ENCODE measurements at regions not wholly inside any gene's neighbourhood (a gene's known extent, or its start where the extent isn't known, plus 50 kb on each side); places are given as distances from the start of the nearest gene placed in this dataset.
"Not testable (repeated sequence)": the region's sequence is repeated elsewhere in the genome, so short reads cannot be mapped to it uniquely, and the experiment has no call there.

DNA sequence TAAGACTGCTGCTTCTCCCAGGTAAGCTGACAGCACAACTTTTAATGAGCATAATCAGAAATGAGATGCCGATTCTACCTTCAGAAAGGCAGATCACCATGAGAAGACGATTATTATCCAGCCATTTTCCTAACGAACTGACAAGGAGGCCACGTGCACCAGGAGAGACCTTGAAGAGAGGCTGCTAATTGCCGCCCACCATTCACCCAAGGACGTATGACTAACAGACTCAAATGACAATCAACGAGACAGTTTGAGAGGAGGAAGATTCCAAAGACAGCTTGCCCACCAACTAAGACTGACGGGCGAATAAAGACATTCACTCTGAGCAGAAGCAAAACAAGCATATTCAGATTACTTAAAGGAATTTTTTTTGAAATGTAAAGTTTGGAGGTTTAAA, 301.9 kb upstream of the TAC1 start:
- no peak for TF ChIP-seq CTCF (IDR thresholded peaks at IDR 0.05; ENCODE audit: insufficient read depth, low read depth, low read length, missing control alignments)
- no peak overlapping the region for H3K4me3 ChIP-seq (ENCODE audit: low read length)
- DNase-seq (ENCODE audit: low read depth): no peak

DNA sequence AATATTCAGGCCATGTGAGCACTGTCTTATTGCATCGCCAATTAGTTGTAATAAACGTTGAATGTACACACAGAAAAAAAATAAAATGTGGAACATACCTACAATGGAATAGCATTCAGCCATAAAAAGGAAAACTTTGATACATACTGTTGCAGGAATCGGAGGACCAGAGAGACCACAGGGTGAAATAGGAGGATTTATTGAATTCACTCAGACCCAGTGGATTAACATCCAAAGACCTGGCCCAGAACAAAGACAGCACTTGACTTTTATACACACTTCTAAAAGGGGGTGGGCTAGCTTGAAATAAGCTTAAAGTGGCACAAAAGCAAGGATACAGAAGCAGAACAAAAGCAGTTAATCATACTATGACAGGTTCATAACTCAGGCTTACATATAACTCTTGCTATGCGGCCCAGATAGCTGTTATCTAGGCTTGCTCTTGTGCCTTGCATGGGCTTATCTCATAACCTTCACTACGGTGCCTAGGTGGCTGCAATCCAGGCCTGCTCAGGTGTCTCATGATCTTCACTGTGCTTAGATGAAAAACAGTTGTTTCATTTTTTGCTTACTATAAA, 292.2 kb upstream of the TAC1 start:
- no peak overlapping the region for H3K4me3 ChIP-seq (ENCODE audit: low read length)
- no peak for TF ChIP-seq CTCF (IDR thresholded peaks at IDR 0.05; ENCODE audit: insufficient read depth, low read depth, low read length, missing control alignments)
- no peak for DNase-seq (ENCODE audit: low read depth)

GRCh38 chr7:97446361-97446760, 285.5 kb upstream of the TAC1 start:
- no peak overlapping the region for H3K4me3 ChIP-seq (ENCODE audit: low read length)
- no peak for DNase-seq (ENCODE audit: low read depth)
- no peak for TF ChIP-seq CTCF (IDR thresholded peaks at IDR 0.05; ENCODE audit: insufficient read depth, low read depth, low read length, missing control alignments)

DNA sequence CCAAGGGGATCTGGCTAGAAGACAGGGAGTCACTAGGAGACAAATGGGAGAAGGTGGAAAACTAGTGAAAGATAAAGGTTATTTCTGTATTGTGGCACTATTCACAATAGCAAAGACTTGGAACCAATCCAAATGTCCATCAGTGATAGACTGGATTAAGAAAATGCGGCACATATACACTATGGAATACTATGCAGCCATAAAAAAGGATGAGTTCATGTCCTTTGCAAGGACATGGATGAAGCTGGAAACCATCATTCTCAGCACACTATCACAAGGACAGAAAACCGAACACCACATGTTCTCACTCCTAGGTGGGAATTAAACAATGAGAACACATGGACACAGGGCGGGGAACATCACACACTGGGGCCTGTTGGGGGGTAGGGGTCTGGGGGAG, 282.4 kb upstream of the TAC1 start:
- not testable (repeated sequence) for H3K4me3 ChIP-seq (ENCODE audit: low read length); DNase-seq (ENCODE audit: low read depth)

DNA sequence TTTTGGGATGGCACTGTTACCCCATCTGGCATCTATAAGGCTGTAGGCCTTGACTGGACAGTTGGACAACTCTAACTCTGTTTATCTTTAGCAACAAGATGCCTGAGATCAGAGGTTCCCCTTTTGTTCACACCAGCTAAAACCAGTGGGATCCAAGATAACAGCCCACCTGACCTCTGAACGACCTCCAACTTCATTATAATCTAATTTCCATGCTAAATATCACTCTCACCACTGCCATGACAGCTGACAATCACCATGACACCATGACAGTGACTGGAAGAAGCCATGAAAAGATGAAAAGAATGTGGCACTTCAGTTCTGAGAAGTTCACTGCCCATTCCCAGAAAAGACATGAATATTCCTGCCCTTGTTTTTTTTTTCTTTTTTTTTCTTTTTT, 281.4 kb upstream of the TAC1 start:
- no peak for DNase-seq (ENCODE audit: low read depth)
- no peak for TF ChIP-seq CTCF (IDR thresholded peaks at IDR 0.05; ENCODE audit: insufficient read depth, low read depth, low read length, missing control alignments)
- no peak overlapping the region for H3K4me3 ChIP-seq (ENCODE audit: low read length)

- TF ChIP-seq CTCF (IDR thresholded peaks at IDR 0.05; ENCODE audit: insufficient read depth, low read depth, low read length, missing control alignments): no peak
Measured at GRCh38 chr7:97454636-97455035, 277.2 kb upstream of the TAC1 start.

DNA sequence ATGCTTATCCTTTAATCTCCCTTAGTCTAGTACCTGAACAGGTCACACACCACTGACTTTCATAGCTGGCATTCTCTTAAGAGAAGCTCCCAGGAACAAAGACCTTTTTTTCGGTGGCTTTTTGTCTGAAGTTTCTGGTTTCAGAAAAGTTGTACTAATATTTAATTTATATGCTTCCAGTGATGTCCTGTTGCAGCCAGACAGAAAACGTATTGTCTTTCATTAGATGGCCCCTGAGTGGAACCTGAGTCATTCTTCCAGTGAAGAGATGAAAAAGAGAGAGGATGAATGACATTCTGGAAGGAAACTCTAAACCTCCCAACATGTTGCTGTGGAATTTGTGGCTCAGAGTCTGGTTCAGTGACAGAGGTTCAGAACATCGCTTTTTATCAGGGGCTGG, 274.8 kb upstream of the TAC1 start:
- H3K4me3 ChIP-seq (ENCODE audit: low read length): no peak overlapping the region
- TF ChIP-seq CTCF (IDR thresholded peaks at IDR 0.05; ENCODE audit: insufficient read depth, low read depth, low read length, missing control alignments): no peak
- no peak for DNase-seq (ENCODE audit: low read depth)

More at GRCh38 chr7:97454636-97455035, 277.2 kb upstream of the TAC1 start:
- no peak for DNase-seq (ENCODE audit: low read depth)
- no peak overlapping the region for H3K4me3 ChIP-seq (ENCODE audit: low read length)
